Stimulated activated CD4-positive, alpha-beta T cell treated with anti-CD3 and anti-CD28 coated beads, Interleukin-2, amount 100 ng/mL, for 48 hours (primary cell): ENCODE measurements at regions not wholly inside any gene's neighbourhood (a gene's known extent, or its start where the extent isn't known, plus 50 kb on each side); places are given as distances from the start of the nearest gene placed in this dataset.

Experiments
- DNase-seq, 2 donors: peaks; one replicate each; pipeline ENCODE4 v3.0.0-alpha.2; 2020

DNA sequence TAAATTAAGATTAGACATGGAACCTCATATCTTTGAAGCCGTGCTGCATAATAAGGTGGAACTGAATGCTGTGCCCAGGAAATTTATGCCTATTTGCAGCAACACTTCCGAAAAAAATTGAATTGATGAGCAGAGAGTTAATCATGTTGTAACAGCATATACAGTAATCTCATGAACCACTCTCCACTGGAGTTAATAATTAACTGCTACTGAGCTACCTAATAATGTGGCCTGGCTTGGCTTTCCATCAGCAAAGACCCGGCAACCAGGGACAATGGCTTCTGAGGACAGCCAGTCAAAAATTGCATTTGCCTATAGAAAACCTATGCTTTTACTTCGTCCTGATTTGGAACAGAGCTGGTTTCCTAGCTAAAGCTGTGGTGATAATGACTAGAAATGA lies 63.8 kb upstream of the GATB start:
- no peak for DNase-seq

DNA sequence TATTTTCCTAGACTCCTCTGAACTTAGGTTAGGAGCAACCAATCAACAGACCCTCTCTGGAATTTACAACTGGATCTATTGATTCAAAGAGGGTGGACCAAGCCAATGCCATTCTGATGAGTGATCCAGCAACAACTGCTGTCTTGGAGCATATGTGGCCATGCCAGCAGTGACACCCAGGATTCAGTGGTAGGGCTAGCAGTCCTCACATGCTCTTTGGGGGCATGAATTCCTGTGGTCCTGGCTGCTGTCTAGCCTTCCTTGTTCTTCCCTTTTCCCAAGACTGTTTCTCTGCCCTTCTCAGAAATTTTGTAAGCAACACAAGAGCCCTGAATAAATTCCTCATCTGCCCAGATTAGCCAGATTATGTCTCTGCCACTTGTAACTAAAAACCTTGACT lies 61.5 kb upstream of the GATB start:
- DNase-seq = no peak

DNA sequence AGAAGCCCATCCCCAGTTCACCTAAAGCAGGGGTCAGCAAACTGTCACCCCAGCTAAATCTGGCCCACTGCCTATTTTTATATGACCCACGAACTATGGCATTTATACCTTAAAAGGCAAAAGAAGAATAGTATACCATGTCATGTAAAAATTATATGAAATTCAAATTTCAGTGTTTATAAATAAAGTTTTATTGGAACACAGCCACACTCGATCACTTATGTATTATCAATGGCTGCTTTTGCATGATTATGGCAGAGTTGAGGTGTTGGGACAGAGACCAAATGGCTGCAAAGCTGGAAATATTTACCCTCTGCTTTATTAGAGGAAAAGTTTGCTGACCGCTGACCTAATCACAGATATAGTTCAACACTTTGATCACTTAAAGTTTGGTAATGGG lies 59.2 kb upstream of the GATB start:
- DNase-seq = no peak

DNA sequence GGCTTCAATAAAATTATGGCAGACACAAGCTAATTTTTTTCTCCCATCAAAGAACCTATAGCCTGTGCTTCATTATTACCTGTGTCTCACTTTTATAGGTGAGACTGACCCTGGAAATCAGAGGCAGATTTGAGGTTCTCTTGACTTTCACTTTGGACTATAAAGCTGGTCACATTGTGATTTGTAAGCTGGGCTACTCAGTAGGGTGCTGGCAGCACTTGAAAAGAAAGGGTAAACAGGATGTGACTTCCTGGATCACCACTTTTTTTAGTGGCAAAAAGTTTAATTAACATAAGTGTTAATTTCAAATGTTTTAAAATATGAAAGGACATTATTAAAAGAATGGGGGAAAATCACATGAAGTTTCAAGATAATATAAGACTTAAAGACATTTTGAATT lies 50.6 kb upstream of the GATB start:
- DNase-seq = no peak
